ENCODE measurements at regions not wholly inside any gene's neighbourhood (a gene's known extent, or its start where the extent isn't known, plus 50 kb on each side); places are given as distances from the start of the nearest gene placed in this dataset.
"Not testable (repeated sequence)": the region's sequence is repeated elsewhere in the genome, so short reads cannot be mapped to it uniquely, and the experiment has no call there.

DNA sequence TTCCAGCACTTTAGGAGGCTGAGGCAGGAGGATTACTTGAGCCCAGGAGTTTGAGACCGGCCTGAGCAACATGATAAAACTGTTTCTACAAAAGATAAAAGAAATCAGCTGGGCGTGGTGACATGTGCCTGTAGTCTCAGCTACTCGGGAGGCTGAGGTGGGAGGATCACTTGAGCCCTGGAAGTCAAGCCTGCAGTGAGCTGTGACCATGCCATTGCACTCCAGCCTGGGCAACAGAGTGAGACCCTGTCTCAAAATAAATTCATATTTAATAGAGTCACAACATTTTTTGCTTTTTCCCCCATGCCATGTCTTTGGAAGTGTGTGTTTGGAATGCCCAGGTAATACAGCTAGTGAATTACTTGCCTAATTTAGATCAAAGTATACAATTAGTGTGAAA, 349.6 kb downstream of the PRL start:
- TF ChIP-seq POLR2A (IDR thresholded peaks at IDR 0.05; ENCODE audit: low read depth, low read length); CTCF (IDR thresholded peaks at IDR 0.05; ENCODE audit: extremely low read depth in 1 of 2, insufficient read depth in 1 of 2, low read depth in 1 of 2, low read length in 2 of 2); JUN (IDR thresholded peaks at IDR 0.05; ENCODE audit: borderline replicate concordance, insufficient read depth, insufficient read length, low read depth); EZH2 (IDR thresholded peaks at IDR 0.05; ENCODE audit: borderline replicate concordance, low read depth, low read length, severe bottlenecking): not testable (repeated sequence)

Data from endothelial cell of umbilical vein (primary cell).